Endothelial cell of umbilical vein (primary cell): ENCODE measurements at regions not wholly inside any gene's neighbourhood (a gene's known extent, or its start where the extent isn't known, plus 50 kb on each side); places are given as distances from the start of the nearest gene placed in this dataset.

Experiments used
- BruUV-seq: library from RNA; stranded (reverse); fragments of 400-500 nt; replicated peaks from 2 replicates; lab custom pipeline; 2021; lab: Mats Ljungman, UMichigan
- CTCF ChIA-PET: fragments of 300-600, 350-600 bp; sonication (Branson Sonifier 250); formaldehyde crosslinking; loops from one replicate; lab custom pipeline; 2021; ENCODE audit warnings: antibody characterized with exemption, inconsistent platforms; lab: Charles Lee
- POLR2A ChIA-PET: fragments of 300-600, 350-600 bp; sonication (Branson Sonifier 250); formaldehyde crosslinking; loops from one replicate; lab custom pipeline; 2021; ENCODE audit warnings: antibody characterized with exemption, inconsistent platforms; lab: Charles Lee
- DNase-seq: peaks from one replicate; pipeline ENCODE4 v3.0.0-alpha.2; 2011; ENCODE audit warnings: low read depth, low spot score
- FAIRE-seq: peaks from 2 replicates; lab custom pipeline; 2011; peaks lifted over from hg19 to GRCh38; lab: Jason Lieb, UNC
- H2AFZ ChIP-seq: 2 replicates; pipeline ENCODE4 v1.6.0; 2012; ENCODE audit warnings: low read depth, low read length, control low read depth, inconsistent platforms
- H3K27ac ChIP-seq: 2 replicates; pipeline ENCODE4 v1.5.1; 2011; ENCODE audit warnings: low read depth, mild to moderate bottlenecking, control low read depth, low read length, moderate library complexity; ENCODE audit not compliant: insufficient read depth
- H3K27me3 ChIP-seq, 2 experiments: 2 replicates each; pipeline versions ENCODE4 v1.6.0 to v1.6.1; 2011; ENCODE audit warnings: low read length in 2 of 2, mixed read lengths in 1 of 2; ENCODE audit not compliant: control insufficient read depth in 2 of 2, insufficient read depth in 2 of 2
- H3K36me3 ChIP-seq, 2 experiments: 2 replicates in 1 of 2; 3 replicates in 1 of 2; pipeline ENCODE4 v1.5.1; 2011; ENCODE audit warnings: low read length in 2 of 2, mild to moderate bottlenecking in 1 of 2, moderate library complexity in 1 of 2; ENCODE audit not compliant: control insufficient read depth in 2 of 2, insufficient read depth in 2 of 2; ENCODE audit errors: extremely low read depth in 1 of 2
- H3K4me1 ChIP-seq: 3 replicates; pipeline ENCODE4 v1.5.1; 2011; ENCODE audit warnings: mild to moderate bottlenecking, low read length; ENCODE audit not compliant: control insufficient read depth, insufficient read depth; ENCODE audit errors: extremely low read depth
- H3K4me2 ChIP-seq: 2 replicates; pipeline ENCODE4 v1.6.1; 2011; ENCODE audit warnings: low read length, control low read depth, mixed read lengths; ENCODE audit not compliant: insufficient read depth
- H3K4me3 ChIP-seq, 3 experiments: fragments of 200-600 bp in 1 of 3; sonication (generic), shearing (Covaris generic) in 1 of 3; replicated peaks in 1 of 3; 2 replicates each; pipeline ENCODE4 v1.5.1; 2011 to 2016; ENCODE audit warnings: control low read depth in 3 of 3, low read length in 3 of 3, mild to moderate bottlenecking in 2 of 3, inconsistent platforms in 1 of 3, low read depth in 1 of 3, moderate library complexity in 1 of 3; ENCODE audit not compliant: insufficient read depth in 1 of 3
- H3K79me2 ChIP-seq: 2 replicates; pipeline ENCODE4 v1.6.0; 2012; ENCODE audit warnings: low read length, inconsistent platforms; ENCODE audit not compliant: control insufficient read depth, insufficient read depth
- H3K9ac ChIP-seq: replicated peaks from 2 replicates; pipeline ENCODE3; 2011; ENCODE audit warnings: low read length, control low read depth; ENCODE audit not compliant: insufficient read depth; ENCODE audit errors: extremely low read depth
- H3K9me1 ChIP-seq: replicated peaks from 3 replicates; pipeline ENCODE4 v1.6.0; 2011; ENCODE audit warnings: mild to moderate bottlenecking, low read length; ENCODE audit not compliant: control insufficient read depth, insufficient read depth; ENCODE audit errors: extremely low read depth
- H3K9me3 ChIP-seq: replicated peaks from 2 replicates; pipeline ENCODE4 v1.5.1; 2012; ENCODE audit warnings: low read length, inconsistent platforms; ENCODE audit not compliant: control insufficient read depth, insufficient read depth
- H4K20me1 ChIP-seq: replicated peaks from 2 replicates; pipeline ENCODE3; 2011; ENCODE audit warnings: mild to moderate bottlenecking, low read length; ENCODE audit not compliant: control insufficient read depth, insufficient read depth; ENCODE audit errors: extremely low read depth
- EZH2 ChIP-seq: IDR thresholded peaks from 2 replicates; pipeline ENCODE4 v1.6.1; 2012; ENCODE audit warnings: borderline replicate concordance, low read depth, mild to moderate bottlenecking, moderate library complexity, low read length, inconsistent platforms; ENCODE audit not compliant: severe bottlenecking
- FOS ChIP-seq: IDR thresholded peaks from 2 replicates; pipeline ENCODE4 v1.6.1; 2011; ENCODE audit warnings: mild to moderate bottlenecking, low read length, moderate library complexity, borderline replicate concordance; ENCODE audit not compliant: insufficient read depth
- GATA2 ChIP-seq: IDR thresholded peaks from 2 replicates; pipeline ENCODE4 v1.7.0; 2011; ENCODE audit warnings: low read depth, mild to moderate bottlenecking, moderate library complexity, mixed read lengths, low read length; ENCODE audit not compliant: insufficient read length, insufficient read depth
- JUN ChIP-seq: IDR thresholded peaks from 2 replicates; pipeline ENCODE4 v1.6.1; 2011; ENCODE audit warnings: borderline replicate concordance, low read depth; ENCODE audit not compliant: insufficient read length, insufficient read depth
- MAX ChIP-seq: IDR thresholded peaks from 2 replicates; pipeline ENCODE4 v1.6.1; 2011; ENCODE audit not compliant: insufficient read depth, insufficient read length
- MYC ChIP-seq: IDR thresholded peaks from one replicate; pipeline ENCODE4 v1.6.1; 2011; ENCODE audit warnings: mild to moderate bottlenecking, low read depth, low read length
- POLR2A ChIP-seq: IDR thresholded peaks from 2 replicates; pipeline ENCODE4 v1.6.1; 2012; ENCODE audit warnings: low read depth, mild to moderate bottlenecking, control low read depth, low read length
- POLR2AphosphoS5 ChIP-seq: IDR thresholded peaks from 2 replicates; pipeline ENCODE4 v1.6.1; 2012; ENCODE audit warnings: low read depth, mild to moderate bottlenecking, control low read depth, low read length, moderate library complexity; ENCODE audit not compliant: insufficient read depth
- dilution Hi-C: fragments of 300-500 bp; cut with MboI; formaldehyde crosslinking; loops from one replicate; pipeline ENCODE4 v1.15.0; 2019; ENCODE audit warnings: low sequenced_read_pairs; ENCODE audit not compliant: extremely low pct_ligation_motif_present
- intact Hi-C: fragments of 100-400 bp; cut with micrococcal nuclease; formaldehyde crosslinking; loops from one replicate; pipeline ENCODE4 v1.10.0; 2022
- TF ChIP-seq, protein P1 (sequence below), 2 donors: IDR thresholded peaks; 1 replicate in 1 of 2; 2 replicates in 1 of 2; pipeline ENCODE4 v1.5.1; 2011; ENCODE audit warnings: low read length in 2 of 2, mild to moderate bottlenecking in 2 of 2, moderate library complexity in 2 of 2, control low read depth in 1 of 2, inconsistent platforms in 1 of 2, low read depth in 1 of 2; ENCODE audit not compliant: insufficient read depth in 1 of 2; ENCODE audit errors: extremely low read depth in 1 of 2

DNA sequence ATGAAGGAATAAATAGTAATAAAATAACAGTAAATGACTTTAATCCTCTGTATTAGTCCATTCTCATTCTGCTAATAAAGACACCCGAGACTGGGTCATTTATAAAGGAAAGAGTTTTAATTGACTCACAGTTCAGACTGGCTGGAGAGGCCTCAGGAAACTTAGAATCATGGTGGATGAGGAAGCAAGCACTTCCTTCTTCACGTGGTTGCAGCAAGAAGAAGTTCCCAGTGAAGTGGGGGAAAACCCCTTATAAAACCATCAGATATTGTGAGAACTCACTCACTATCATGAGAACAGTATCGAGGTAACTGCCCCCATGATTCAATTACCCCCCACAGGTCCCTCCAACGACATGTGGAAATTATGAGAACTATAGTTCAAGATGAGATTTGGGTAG, 727.9 kb upstream of the LINC00305 start:
- no peaks in the 10 kb centered on the region for H3K79me2 ChIP-seq
- no peak overlapping the region for H3K4me2 ChIP-seq
- H3K4me3 ChIP-seq = no peak overlapping the region
- ChIA-PET CTCF (no interaction called here), POLR2A (no interaction called here)
- DNase-seq (no peak), FAIRE-seq (no peak)
- no TSS peak for BruUV-seq
- no peaks in the 10 kb centered on the region for H3K27me3 ChIP-seq
- no peak overlapping the region for H2AFZ ChIP-seq
- H3K27ac ChIP-seq = no peak overlapping the region
- intact Hi-C loops = no loop called here
- no peaks in the 10 kb centered on the region for H3K4me1 ChIP-seq
- no peak overlapping the region for H3K9ac ChIP-seq
- no peaks in the 10 kb centered on the region for H3K36me3 ChIP-seq
- H3K9me3 ChIP-seq = no peaks in the 10 kb centered on the region
- dilution Hi-C loops = no loop called here
- H3K9me1 ChIP-seq = no peaks in the 10 kb centered on the region
- TF ChIP-seq GATA2 = no peak
- TF ChIP-seq POLR2AphosphoS5 = no peak
- no peak for TF ChIP-seq FOS
- TF ChIP-seq, protein P1, sequence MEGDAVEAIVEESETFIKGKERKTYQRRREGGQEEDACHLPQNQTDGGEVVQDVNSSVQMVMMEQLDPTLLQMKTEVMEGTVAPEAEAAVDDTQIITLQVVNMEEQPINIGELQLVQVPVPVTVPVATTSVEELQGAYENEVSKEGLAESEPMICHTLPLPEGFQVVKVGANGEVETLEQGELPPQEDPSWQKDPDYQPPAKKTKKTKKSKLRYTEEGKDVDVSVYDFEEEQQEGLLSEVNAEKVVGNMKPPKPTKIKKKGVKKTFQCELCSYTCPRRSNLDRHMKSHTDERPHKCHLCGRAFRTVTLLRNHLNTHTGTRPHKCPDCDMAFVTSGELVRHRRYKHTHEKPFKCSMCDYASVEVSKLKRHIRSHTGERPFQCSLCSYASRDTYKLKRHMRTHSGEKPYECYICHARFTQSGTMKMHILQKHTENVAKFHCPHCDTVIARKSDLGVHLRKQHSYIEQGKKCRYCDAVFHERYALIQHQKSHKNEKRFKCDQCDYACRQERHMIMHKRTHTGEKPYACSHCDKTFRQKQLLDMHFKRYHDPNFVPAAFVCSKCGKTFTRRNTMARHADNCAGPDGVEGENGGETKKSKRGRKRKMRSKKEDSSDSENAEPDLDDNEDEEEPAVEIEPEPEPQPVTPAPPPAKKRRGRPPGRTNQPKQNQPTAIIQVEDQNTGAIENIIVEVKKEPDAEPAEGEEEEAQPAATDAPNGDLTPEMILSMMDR (IDR thresholded peaks at IDR 0.05; ENCODE audit: extremely low read depth in 1 of 2, insufficient read depth in 1 of 2, low read depth in 1 of 2, low read length in 2 of 2) = no peak
- no peak for TF ChIP-seq EZH2
- TF ChIP-seq MAX = no peak
- no peak for TF ChIP-seq JUN
- no peak for TF ChIP-seq POLR2A
- TF ChIP-seq MYC = no peak
- H4K20me1 ChIP-seq = no peaks in the 10 kb centered on the region
